Smooth muscle cell (in vitro differentiated cells): ENCODE measurements at regions not wholly inside any gene's neighbourhood (a gene's known extent, or its start where the extent isn't known, plus 50 kb on each side); places are given as distances from the start of the nearest gene placed in this dataset.

ENCODE experiments used
- DNase-seq: peaks from one replicate; lab custom pipeline; 2025; ENCODE audit not compliant: unreplicated experiment; lab: John Stamatoyannopoulos, UW
- H2AFZ ChIP-seq: fragments of 200-600 bp; sonication (generic); 2 replicates; pipeline ENCODE4 v1.6.0; 2016; ENCODE audit warnings: antibody characterized with exemption, low read depth, mild to moderate bottlenecking
- H3F3A ChIP-seq: fragments of 200-600 bp; sonication (generic); 2 replicates; pipeline ENCODE4 v1.6.0; 2017; ENCODE audit warnings: antibody characterized with exemption, low read depth
- H3K27ac ChIP-seq: fragments of 200-600 bp; sonication (generic); 2 replicates; pipeline ENCODE4 v1.5.1; 2016; ENCODE audit warnings: low read depth, mild to moderate bottlenecking
- H3K27me3 ChIP-seq: fragments of 200-600 bp; sonication (generic); 2 replicates; pipeline ENCODE4 v1.6.1; 2016; ENCODE audit warnings: low read depth, mild to moderate bottlenecking
- H3K36me3 ChIP-seq: fragments of 200-600 bp; sonication (generic); 2 replicates; pipeline ENCODE4 v1.5.1; 2016; ENCODE audit warnings: low read depth
- H3K4me1 ChIP-seq: fragments of 200-600 bp; sonication (generic); 2 replicates; pipeline ENCODE4 v1.5.1; 2016; ENCODE audit warnings: low read depth
- H3K4me2 ChIP-seq: fragments of 200-600 bp; sonication (generic); 2 replicates; pipeline ENCODE4 v1.6.0; 2016; ENCODE audit warnings: mild to moderate bottlenecking
- H3K4me3 ChIP-seq: fragments of 200-600 bp; sonication (generic); 2 replicates; pipeline ENCODE4 v1.5.1; 2016; ENCODE audit warnings: mild to moderate bottlenecking
- H3K79me2 ChIP-seq: fragments of 200-600 bp; sonication (generic); 2 replicates; pipeline ENCODE4 v1.6.0; 2016; ENCODE audit warnings: low read depth, mild to moderate bottlenecking
- H3K9ac ChIP-seq: fragments of 200-600 bp; sonication (generic); 2 replicates; pipeline ENCODE4 v1.6.0; 2016; ENCODE audit warnings: low read depth
- H3K9me3 ChIP-seq: fragments of 200-600 bp; sonication (generic); replicated peaks from 2 replicates; pipeline ENCODE4 v1.5.1; 2016; ENCODE audit warnings: low read depth
- H4K20me1 ChIP-seq: fragments of 200-600 bp; sonication (generic); 2 replicates; pipeline ENCODE4 v1.6.0; 2016; ENCODE audit warnings: low read depth
- WGBS: methylation state at CpG from one replicate; pipeline ENCODE4 v1.1.7; 2016; ENCODE audit warnings: low lambda C conversion rate; 5-methylcytosine and 5-hydroxymethylcytosine counted together
- TF ChIP-seq, protein P1 (sequence below): fragments of 200-600 bp; sonication (generic); IDR thresholded peaks from 2 replicates; pipeline ENCODE4 v1.5.1; 2017; ENCODE audit warnings: borderline replicate concordance, mild to moderate bottlenecking, antibody characterized with exemption; ENCODE audit not compliant: insufficient read depth, poor library complexity, severe bottlenecking

DNA sequence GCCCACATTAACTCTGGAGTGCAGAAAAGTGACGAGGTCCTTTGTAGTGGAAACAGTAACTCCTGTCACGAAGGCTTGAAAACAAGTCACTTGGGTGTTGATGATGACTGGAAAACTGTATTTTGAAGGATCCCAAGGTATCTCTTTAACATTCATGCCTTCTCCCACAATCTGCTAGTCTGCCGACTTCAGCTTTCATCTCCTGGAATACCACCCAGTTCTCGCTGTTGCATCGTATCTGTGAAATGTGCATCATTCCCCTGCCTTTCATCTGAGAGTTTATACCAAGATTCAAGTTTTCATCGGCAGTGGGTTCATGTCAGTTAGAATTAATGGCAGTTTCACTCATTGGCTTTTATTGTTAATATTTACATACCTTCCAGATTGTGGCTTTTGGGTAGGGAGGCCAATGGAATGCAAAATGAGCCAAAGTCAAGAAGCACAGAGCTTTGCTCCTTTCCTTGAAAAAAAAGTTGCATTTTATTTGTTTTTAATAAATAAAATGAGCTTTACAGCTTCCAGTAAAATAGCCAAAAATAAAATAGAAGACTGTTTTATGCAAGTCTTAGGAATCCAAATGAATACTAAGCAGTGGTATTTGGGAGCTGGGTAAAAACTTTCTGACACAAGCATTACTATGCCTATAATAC, 575.2 kb upstream of the WWC1 start:
- Histone ChIP-seq H3K4me2 (peak overlapping the region; percentile 31), H3K79me2 (no peaks in the 10 kb centered on the region), H3F3A (peaks cover 7% of the 10 kb centered on the region), H3K9me3 (no peaks in the 10 kb centered on the region), H3K4me1 (no peaks in the 10 kb centered on the region), H4K20me1 (no peaks in the 10 kb centered on the region), H3K27ac (no peak overlapping the region), H3K36me3 (no peaks in the 10 kb centered on the region), H3K27me3 (no peaks in the 10 kb centered on the region), H3K9ac (no peak overlapping the region), H2AFZ (no peak overlapping the region), H3K4me3 (no peak overlapping the region)
- TF ChIP-seq, protein P1, sequence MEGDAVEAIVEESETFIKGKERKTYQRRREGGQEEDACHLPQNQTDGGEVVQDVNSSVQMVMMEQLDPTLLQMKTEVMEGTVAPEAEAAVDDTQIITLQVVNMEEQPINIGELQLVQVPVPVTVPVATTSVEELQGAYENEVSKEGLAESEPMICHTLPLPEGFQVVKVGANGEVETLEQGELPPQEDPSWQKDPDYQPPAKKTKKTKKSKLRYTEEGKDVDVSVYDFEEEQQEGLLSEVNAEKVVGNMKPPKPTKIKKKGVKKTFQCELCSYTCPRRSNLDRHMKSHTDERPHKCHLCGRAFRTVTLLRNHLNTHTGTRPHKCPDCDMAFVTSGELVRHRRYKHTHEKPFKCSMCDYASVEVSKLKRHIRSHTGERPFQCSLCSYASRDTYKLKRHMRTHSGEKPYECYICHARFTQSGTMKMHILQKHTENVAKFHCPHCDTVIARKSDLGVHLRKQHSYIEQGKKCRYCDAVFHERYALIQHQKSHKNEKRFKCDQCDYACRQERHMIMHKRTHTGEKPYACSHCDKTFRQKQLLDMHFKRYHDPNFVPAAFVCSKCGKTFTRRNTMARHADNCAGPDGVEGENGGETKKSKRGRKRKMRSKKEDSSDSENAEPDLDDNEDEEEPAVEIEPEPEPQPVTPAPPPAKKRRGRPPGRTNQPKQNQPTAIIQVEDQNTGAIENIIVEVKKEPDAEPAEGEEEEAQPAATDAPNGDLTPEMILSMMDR: no peak
- DNase-seq: no peak
- WGBS: 66% methylated on average over 6 of the region's 6 CpGs

DNA sequence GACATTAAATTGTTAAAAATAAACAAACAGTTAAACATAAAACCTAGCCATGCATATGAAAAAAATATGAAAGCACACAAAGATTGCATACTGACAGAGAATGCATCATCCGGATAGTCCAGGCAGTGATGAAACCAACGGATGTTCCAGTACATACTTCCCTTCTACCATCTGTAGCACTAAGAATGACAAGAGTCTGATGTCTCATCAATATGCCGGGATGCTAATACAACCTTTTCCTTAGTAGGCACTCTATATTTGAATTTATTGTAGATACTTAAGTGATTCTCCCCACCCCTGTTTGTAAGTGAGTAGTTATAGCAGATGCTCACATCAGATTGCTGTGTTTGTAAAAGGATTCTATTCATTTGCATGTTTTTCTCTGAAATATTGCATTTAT, 571.2 kb upstream of the WWC1 start:
- Histone ChIP-seq H3K4me2 (peak overlapping the region; percentile 23), H3K27ac (peak overlapping the region; percentile 11), H3K9me3 (no peaks in the 10 kb centered on the region), H2AFZ (no peak overlapping the region), H3K4me1 (no peaks in the 10 kb centered on the region), H3K9ac (no peak overlapping the region), H4K20me1 (no peaks in the 10 kb centered on the region), H3F3A (peaks cover 12% of the 10 kb centered on the region), H3K79me2 (no peaks in the 10 kb centered on the region), H3K27me3 (no peaks in the 10 kb centered on the region), H3K36me3 (no peaks in the 10 kb centered on the region), H3K4me3 (no peak overlapping the region)
- TF ChIP-seq, protein P1: no peak
- 80% methylated on average over 3 of the region's 3 CpGs for WGBS
- DNase-seq: no peak

DNA sequence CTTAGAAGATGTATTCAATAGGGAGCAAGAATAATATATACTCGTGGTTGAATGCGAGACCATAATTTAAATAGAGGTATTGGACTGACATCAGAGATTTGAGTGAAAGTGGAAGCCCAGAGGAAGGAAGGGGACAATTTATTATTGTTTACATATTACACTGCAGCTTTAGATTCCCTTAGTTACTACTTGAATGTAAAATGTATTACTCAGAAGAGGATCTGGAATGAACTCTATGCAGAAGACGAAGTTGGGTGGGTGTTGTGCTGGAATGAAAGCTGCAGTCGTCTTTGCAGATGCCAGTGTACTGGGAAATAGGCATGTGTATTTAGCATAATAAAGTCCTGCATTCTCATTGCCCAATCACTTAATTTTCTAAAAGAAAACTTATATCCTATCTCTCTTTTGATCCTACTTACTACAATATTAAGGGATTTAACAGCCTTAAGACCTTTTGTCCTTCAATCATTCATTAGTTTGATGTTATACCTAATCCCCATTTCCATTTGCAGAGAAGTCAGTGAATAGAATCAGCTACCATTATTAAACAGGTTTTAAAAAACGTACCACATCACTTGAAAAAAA, 570.7 kb upstream of the WWC1 start:
- TF ChIP-seq, protein P1: no peak

More for the DNA sequence above, 570.7 kb upstream of the WWC1 start:
- no peak for DNase-seq
- H3K36me3 ChIP-seq: no peaks in the 10 kb centered on the region
- whole genome bisulfite sequencing: 53% methylated on average over 5 of the region's 5 CpGs
- peak overlapping the region; percentile 11 for H3K27ac ChIP-seq
- H3K4me2 ChIP-seq: peak overlapping the region; percentile 23
- no peak overlapping the region for H2AFZ ChIP-seq
- H3K4me1 ChIP-seq: no peaks in the 10 kb centered on the region
- no peak overlapping the region for H3K4me3 ChIP-seq
- no peaks in the 10 kb centered on the region for H3K27me3 ChIP-seq
- no peaks in the 10 kb centered on the region for H4K20me1 ChIP-seq
- H3K9ac ChIP-seq: no peak overlapping the region
- H3K79me2 ChIP-seq: no peaks in the 10 kb centered on the region
- no peaks in the 10 kb centered on the region for H3K9me3 ChIP-seq
- H3F3A ChIP-seq: peaks cover 12% of the 10 kb centered on the region
